Prostate gland (tissue), 2 donors: ENCODE measurements at regions not wholly inside any gene's neighbourhood (a gene's known extent, or its start where the extent isn't known, plus 50 kb on each side); places are given as distances from the start of the nearest gene placed in this dataset.
"Not testable (repeated sequence)": the region's sequence is repeated elsewhere in the genome, so short reads cannot be mapped to it uniquely, and the experiment has no call there.

Experiments used
- DNase-seq: peaks from one replicate; pipeline ENCODE4 v3.0.0-alpha.2; 2019; ENCODE audit warnings: low spot score
- H3K27ac ChIP-seq, 2 donors: fragments of 200-600 bp; sonication (generic); 2 replicates each; pipeline ENCODE4 v1.5.1; 2017 to 2019
- H3K27me3 ChIP-seq: fragments of 200-600 bp; sonication (generic); replicated peaks from 2 replicates; pipeline ENCODE4 v1.5.1; 2019; ENCODE audit not compliant: insufficient read depth
- H3K36me3 ChIP-seq, 2 donors: fragments of 200-600 bp; sonication (generic); 1 replicate in 1 of 2; 2 replicates in 1 of 2; pipeline versions ENCODE4 v1.5.1 to v1.8.1; 2017 to 2019
- H3K4me1 ChIP-seq: fragments of 200-600 bp; sonication (generic); replicated peaks from 2 replicates; pipeline ENCODE4 v1.5.1; 2019
- H3K4me3 ChIP-seq, 2 donors: fragments of 200-600 bp; sonication (generic); 2 replicates each; pipeline ENCODE4 v1.5.1; 2017 to 2019
- H3K9me3 ChIP-seq: fragments of 200-600 bp; sonication (generic); 2 replicates; pipeline ENCODE4 v1.5.1; 2017
- POLR2A ChIP-seq: fragments of 450-650 bp; IDR thresholded peaks from one replicate; pipeline ENCODE4 v1.6.1; 2016; ENCODE audit warnings: antibody characterized with exemption, mild to moderate bottlenecking
- POLR2AphosphoS5 ChIP-seq: sonication (generic); formaldehyde crosslinking; IDR thresholded peaks from one replicate; pipeline ENCODE4 v1.6.1; 2017; ENCODE audit warnings: antibody characterized with exemption
- WGBS: methylation state at CpG from one replicate; pipeline ENCODE4 v1.1.5; 2018; 5-methylcytosine and 5-hydroxymethylcytosine counted together
- intact Hi-C: fragments of 100-400 bp; cut with DNase I; formaldehyde crosslinking; loops from one replicate; pipeline ENCODE4 v1.14.2; 2022
- TF ChIP-seq, protein P1 (sequence below), 4 experiments: fragments of 200-600 bp in 2 of 4; fragments of 450-650 bp in 2 of 4; sonication (generic) in 2 of 4; IDR thresholded peaks; 1 replicate in 3 of 4; 2 replicates in 1 of 4; pipeline ENCODE4 v1.5.1; 2016 to 2019; ENCODE audit warnings: antibody characterized with exemption in 4 of 4, mild to moderate bottlenecking in 2 of 4, moderate library complexity in 2 of 4

DNA sequence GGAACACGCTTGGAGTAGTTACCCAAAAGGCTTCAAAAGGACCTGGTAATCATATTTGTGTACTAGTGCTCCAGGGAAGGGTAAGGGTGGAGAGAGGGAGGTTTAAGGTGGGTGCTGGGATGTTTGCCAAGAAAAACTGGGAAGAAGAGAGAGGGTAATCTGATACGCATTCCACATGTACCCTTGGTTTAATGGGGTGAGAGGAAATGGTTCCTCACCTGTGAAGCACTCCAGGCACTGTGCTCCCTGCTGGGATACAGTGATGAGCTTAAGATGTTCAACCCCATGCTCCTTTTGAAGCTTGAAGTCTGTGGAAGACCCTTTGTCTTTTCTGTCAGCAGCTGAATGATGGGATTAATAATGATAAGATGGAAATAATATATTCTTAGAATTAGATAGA lies 98.4 kb downstream of the COX7C start:
- no peaks in the 10 kb centered on the region for H3K9me3 ChIP-seq
- TF ChIP-seq POLR2A (no peak), POLR2AphosphoS5 (no peak)
- TF ChIP-seq, protein P1, sequence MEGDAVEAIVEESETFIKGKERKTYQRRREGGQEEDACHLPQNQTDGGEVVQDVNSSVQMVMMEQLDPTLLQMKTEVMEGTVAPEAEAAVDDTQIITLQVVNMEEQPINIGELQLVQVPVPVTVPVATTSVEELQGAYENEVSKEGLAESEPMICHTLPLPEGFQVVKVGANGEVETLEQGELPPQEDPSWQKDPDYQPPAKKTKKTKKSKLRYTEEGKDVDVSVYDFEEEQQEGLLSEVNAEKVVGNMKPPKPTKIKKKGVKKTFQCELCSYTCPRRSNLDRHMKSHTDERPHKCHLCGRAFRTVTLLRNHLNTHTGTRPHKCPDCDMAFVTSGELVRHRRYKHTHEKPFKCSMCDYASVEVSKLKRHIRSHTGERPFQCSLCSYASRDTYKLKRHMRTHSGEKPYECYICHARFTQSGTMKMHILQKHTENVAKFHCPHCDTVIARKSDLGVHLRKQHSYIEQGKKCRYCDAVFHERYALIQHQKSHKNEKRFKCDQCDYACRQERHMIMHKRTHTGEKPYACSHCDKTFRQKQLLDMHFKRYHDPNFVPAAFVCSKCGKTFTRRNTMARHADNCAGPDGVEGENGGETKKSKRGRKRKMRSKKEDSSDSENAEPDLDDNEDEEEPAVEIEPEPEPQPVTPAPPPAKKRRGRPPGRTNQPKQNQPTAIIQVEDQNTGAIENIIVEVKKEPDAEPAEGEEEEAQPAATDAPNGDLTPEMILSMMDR (IDR thresholded peaks at IDR 0.05): no peak
- intact Hi-C loops: no loop called here
- DNase-seq: no peak
- H3K4me3 ChIP-seq: no peak overlapping the region
- H3K4me1 ChIP-seq: no peaks in the 10 kb centered on the region
- 50% methylated on average over 2 of the region's 2 CpGs for WGBS
- H3K27me3 ChIP-seq: no peaks in the 10 kb centered on the region
- H3K27ac ChIP-seq: no peak overlapping the region
- H3K36me3 ChIP-seq: no peaks in the 10 kb centered on the region

DNA sequence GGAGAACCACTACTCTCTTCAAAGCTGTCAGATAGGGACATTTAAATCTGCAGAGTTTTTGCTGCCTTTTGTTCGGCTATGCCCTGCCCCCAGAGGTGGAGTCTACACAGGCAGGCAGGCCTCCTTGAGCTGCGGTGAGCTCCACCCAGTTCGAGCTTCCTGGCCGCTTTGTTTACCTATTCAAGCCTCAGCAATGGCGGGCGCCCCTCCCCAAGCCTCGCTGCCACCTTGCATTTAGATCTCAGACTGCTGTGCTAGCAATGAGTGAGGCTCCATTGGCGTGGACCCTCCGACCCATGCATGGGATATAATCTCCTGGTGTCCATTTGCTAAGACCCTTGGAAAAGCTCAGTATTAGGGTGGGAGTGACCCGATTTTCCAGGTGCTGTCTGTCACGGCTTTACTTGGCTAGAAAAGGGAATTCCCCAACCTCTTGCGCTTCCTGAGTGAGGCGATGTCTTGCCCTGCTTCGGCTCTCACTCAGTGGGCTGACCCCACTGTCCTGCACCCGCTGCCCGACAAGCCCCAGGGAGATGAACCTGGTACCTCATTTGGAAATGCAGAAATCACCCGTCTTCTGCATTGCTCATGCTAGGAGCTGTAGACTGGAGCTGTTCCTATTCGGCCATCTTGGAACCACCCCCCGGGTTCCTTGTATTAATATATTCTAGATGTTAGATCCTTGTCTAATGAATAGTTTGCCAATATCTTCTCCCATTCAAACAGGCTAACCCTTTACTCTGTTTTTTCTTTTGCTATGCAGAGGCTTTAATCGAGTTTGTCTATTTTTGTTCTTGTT lies 113.8 kb downstream of the COX7C start:
- 93% methylated on average over 20 of the region's 20 CpGs for WGBS
- H3K36me3 ChIP-seq, DNase-seq, H3K4me1 ChIP-seq, H3K27ac ChIP-seq, intact Hi-C loops, H3K9me3 ChIP-seq, H3K4me3 ChIP-seq, H3K27me3 ChIP-seq: not testable (repeated sequence)

DNA sequence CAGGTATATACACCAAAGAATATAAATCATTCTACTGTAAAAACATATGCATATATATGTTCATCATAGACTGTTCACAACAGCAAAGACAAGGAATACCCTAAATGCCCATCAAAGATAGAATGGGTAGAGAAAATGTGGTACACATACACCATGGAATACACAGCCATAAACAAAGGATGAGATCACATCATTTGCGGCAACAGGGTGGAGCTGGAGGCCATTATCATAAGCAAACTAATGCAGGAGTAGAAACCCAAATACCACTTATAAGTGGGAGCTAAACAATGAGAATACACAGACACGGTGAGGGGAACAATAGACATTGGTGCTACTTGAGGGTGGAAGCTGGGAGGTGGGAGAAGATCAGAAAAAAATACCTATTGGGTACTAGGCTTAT lies 117.6 kb downstream of the COX7C start:
- no peak for DNase-seq
- H3K27ac ChIP-seq: no peak overlapping the region
- H3K4me3 ChIP-seq: no peak overlapping the region
- intact Hi-C loops: no loop called here
- no peaks in the 10 kb centered on the region for H3K4me1 ChIP-seq
- H3K27me3 ChIP-seq: no peaks in the 10 kb centered on the region
- H3K9me3 ChIP-seq: no peaks in the 10 kb centered on the region
- no peaks in the 10 kb centered on the region for H3K36me3 ChIP-seq
- TF ChIP-seq, protein P1 (IDR thresholded peaks at IDR 0.05): no peak
- TF ChIP-seq POLR2A: no peak
- no peak for TF ChIP-seq POLR2AphosphoS5
- WGBS: 93% methylated on average over 2 of the region's 2 CpGs

DNA sequence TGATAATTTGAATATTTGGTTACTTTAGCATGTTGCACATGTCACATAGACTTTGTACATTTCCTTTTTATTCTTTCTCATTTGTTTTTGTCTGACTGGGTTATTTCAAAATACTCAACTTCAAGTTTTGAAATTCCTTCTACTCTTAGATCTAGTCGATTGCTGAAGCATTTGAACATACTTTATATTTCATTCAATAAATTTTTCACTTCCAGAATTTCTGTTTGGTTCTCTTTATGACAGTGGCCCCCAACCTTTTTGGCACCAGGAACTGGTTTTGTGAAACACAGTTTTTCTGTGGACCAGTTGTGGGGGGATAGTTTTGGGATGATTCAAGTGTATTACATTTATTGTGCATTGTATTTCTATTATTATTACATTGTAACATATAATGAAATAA lies 119.8 kb downstream of the COX7C start:
- no peaks in the 10 kb centered on the region for H3K27me3 ChIP-seq
- 81% methylated on average over 1 of the region's 1 CpG for WGBS
- no peaks in the 10 kb centered on the region for H3K4me1 ChIP-seq
- DNase-seq: no peak
- H3K36me3 ChIP-seq: no peaks in the 10 kb centered on the region
- no peaks in the 10 kb centered on the region for H3K9me3 ChIP-seq
- intact Hi-C loops: no loop called here
- no peak overlapping the region for H3K4me3 ChIP-seq
- no peak overlapping the region for H3K27ac ChIP-seq
- TF ChIP-seq, protein P1 (IDR thresholded peaks at IDR 0.05): no peak
- TF ChIP-seq POLR2A (no peak), POLR2AphosphoS5 (no peak)

DNA sequence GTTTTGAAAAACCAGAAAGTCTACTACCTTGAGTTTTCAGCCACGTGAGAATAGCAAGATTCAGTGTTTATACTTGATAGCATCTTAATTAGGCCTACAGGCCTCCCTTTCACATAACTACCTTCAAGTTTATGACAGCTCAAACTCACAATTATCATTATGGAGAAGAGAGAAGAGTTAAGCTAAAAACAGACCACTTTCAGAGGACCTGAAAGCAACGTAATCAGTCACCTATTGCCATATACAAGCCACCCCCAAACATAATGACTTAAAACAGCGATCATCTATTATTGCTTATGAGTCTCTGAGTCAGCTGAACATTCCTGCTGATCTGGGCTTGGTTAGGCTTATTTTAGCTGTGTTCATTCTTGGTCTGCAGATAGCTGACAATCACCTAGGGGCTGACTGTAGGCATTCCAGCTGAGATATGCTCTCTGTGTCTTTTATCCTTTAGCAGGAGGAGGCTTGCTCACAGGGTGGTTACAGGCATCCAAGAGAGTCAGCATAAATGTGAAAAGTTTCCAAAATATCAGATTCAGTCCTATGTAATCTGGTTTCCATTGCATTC lies 130.9 kb downstream of the COX7C start:
- Histone ChIP-seq H3K9me3 (no peaks in the 10 kb centered on the region), H3K27me3 (no peaks in the 10 kb centered on the region), H3K4me3 (no peak overlapping the region), H3K27ac (no peak overlapping the region), H3K36me3 (no peaks in the 10 kb centered on the region), H3K4me1 (no peaks in the 10 kb centered on the region)
- intact Hi-C loops: no loop called here
- WGBS: 26% methylated on average over 3 of the region's 3 CpGs
- no peak for TF ChIP-seq POLR2AphosphoS5
- no peak for TF ChIP-seq POLR2A
- TF ChIP-seq, protein P1 (IDR thresholded peaks at IDR 0.05): no peak
- DNase-seq: no peak
